Motor neuron (in vitro differentiated cells): ENCODE measurements at regions not wholly inside any gene's neighbourhood (a gene's known extent, or its start where the extent isn't known, plus 50 kb on each side); places are given as distances from the start of the nearest gene placed in this dataset.
"Not testable (repeated sequence)": the region's sequence is repeated elsewhere in the genome, so short reads cannot be mapped to it uniquely, and the experiment has no call there.

Experiments
- ATAC-seq, 8 experiments: fragments of 200-7000 bp; cut with Tn5 transposase; replicated peaks in 6 of 8; 2 replicates each; pipeline ENCODE4 v1.8.0; 2021; ENCODE audit warnings: mild to moderate bottlenecking in 8 of 8, moderate library complexity in 8 of 8
- H3K27ac ChIP-seq, 2 donors: fragments of 250-450 bp; sonication (Bioruptor Pico); 2 replicates each; pipeline ENCODE4 v1.9.0; 2021; ENCODE audit warnings: antibody characterized with exemption in 2 of 2, mild to moderate bottlenecking in 2 of 2, moderate library complexity in 1 of 2
- H3K4me1 ChIP-seq, 2 donors: fragments of 250-450 bp; sonication (Bioruptor Pico); replicated peaks in 1 of 2; 2 replicates each; pipeline ENCODE4 v1.6.1; 2021; ENCODE audit warnings: antibody characterized with exemption in 2 of 2, mild to moderate bottlenecking in 2 of 2, moderate library complexity in 1 of 2
- H3K4me3 ChIP-seq, 5 donors: fragments of 250-450 bp; sonication (Bioruptor Pico); 2 replicates each; pipeline ENCODE4 v1.9.0; 2021; ENCODE audit warnings: antibody characterized with exemption in 5 of 5, mild to moderate bottlenecking in 5 of 5, moderate library complexity in 4 of 5
- WGBS, 10 experiments: fragments of 450-650 bp; shearing (Covaris generic); methylation state at CpG; one replicate each; pipeline ENCODE4 v1.0.0; 2022; 5-methylcytosine and 5-hydroxymethylcytosine counted together
- in situ Hi-C, 9 experiments: fragments of 400-800 bp; cut with MboI; loops; one replicate each; pipeline ENCODE4 v1.15.0; 2021; ENCODE audit warnings: low sequenced_read_pairs in 9 of 9, low pct_unique_long_range_greater_than_20kb in 2 of 9; ENCODE audit not compliant: unreplicated experiment in 9 of 9

DNA sequence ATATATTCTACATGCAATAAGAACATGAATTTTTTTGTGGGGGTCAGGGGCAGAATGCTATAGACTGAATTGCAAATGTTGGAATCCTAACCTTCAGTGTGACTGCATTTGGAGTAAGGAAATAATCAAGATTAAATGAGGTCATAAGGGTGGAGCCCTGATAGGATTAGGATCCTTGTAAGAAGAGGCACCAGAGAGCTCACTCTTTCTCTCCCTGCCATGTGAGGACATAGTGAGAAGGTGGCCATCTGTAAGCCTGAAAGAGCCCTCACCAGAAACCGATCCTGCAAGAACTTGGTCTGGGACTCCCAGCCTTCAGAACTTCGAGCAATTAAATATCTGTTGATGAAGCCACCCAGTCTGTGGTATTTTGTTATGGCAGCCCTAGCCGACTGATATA, 70.3 kb upstream of the SOX13 start:
- in situ Hi-C loops = no loop called here
- WGBS, 10 experiments = 0 to 93% (median 57%) methylated on average over 2 to 3 of the region's 3 CpGs; no CpG with 5 or more reads in 2 of the 10 experiments

DNA sequence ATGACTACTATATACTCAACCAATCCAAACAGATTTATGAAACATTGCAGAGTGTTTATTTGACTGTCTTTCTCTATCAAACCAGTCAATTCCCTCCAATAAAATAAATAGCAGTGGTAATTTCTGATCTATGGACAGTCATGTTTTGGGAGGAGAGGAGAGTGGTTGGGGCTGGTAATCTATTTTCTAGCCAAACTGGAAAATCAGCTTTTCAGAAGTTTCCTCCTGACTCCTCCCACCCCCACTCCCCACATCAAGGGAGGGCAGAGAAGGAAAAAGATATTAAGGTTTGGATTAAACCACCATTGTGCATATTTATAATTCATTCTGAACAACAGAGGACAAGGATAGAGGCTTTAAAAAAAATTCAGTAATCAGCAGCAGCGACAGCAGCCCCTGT, 69.4 kb upstream of the SOX13 start:
- H3K4me3 ChIP-seq = no peak overlapping the region
- WGBS, 10 experiments = 25 to 100% (median 90%) methylated on average over 1 of the region's 1 CpG; no CpG with 5 or more reads in 4 of the 10 experiments
- no peak for ATAC-seq
- H3K4me1 ChIP-seq = no peaks in the 10 kb centered on the region
- in situ Hi-C loops = no loop called here
- no peak overlapping the region for H3K27ac ChIP-seq

More for the DNA sequence above, 70.3 kb upstream of the SOX13 start:
- Histone ChIP-seq H3K4me3 (no peak overlapping the region), H3K4me1 (peaks cover 2 to 3% of the 10 kb centered on the region in 2 donors), H3K27ac (no peak overlapping the region)
- ATAC-seq = peak in 3 of 8 experiments; percentile 46 to 79 (median 75)

DNA sequence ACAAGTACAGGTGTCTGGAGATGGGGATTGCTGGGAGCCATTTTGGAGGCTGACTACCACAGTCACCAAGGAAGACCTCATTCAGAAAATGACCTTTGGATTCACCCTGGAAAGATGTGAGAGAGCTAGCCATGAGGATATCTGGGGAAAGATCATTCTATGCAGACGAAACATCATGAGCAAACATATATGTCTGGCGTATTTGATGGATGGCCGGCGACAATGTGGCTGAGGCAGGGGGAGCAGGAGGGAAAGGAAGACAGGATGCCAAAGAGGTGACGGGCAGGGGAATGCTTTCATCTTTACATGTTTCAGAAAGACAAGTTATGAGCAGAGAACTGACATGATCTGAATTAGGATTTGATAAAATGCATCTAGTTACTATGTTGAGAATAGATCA, 61.5 kb upstream of the SOX13 start:
- Histone ChIP-seq H3K27ac (no peak overlapping the region), H3K4me3 (no peak overlapping the region), H3K4me1 (peaks cover 5 to 9% of the 10 kb centered on the region in 2 donors)
- in situ Hi-C loops = no loop called here
- 17 to 97% (median 90%) methylated on average over 1 to 5 of the region's 5 CpGs; no CpG with 5 or more reads in 3 of the 10 experiments for WGBS, 10 experiments
- ATAC-seq = no peak

DNA sequence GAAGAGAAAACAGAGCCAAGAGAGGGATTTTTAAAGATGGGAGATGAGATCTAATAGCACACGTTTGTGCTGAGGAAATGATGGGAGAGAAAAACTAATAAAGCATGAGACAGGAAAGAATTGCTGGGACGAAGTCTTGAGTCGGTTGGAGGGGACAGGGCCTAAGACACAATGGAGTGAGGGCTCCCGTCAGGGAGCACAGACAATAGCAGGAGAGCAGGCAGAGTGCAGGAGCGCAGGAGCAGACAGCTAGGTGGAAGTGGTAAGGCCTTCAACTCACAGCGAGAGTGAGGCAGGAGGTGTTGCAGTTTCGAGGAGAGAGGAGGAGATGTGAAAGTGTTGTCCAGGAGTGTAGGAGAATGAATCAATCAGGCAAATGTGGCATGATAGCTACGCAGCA, 59.9 kb upstream of the SOX13 start:
- 14 to 76% (median 41%) methylated on average over 2 to 7 of the region's 8 CpGs; no CpG with 5 or more reads in 1 of the 10 experiments for WGBS, 10 experiments
- Histone ChIP-seq H3K4me3 (no peak overlapping the region), H3K4me1 (peaks cover 5 to 9% of the 10 kb centered on the region in 2 donors), H3K27ac (no peak overlapping the region)
- in situ Hi-C loops = no loop called here
- ATAC-seq = peak in 5 of 8 experiments; percentile 45 to 72 (median 50)

DNA sequence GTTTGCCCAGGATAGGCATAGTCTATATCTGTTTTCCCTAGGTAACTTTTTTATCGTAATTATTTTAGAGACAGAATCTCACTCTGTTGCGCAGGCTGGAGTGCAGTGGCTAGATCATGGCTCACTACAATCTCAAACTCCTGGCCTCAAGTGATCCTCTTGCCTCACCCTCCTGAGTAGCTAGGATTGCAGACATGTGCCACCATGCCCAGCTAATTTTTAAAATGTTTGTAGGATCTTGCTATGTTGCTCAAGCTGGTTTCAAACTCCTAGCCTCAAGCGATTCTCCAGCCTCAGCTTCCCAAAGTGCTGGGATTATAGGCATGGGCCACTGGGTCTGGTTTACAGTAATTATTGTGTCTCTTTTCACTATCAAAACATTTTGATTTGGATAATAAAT, 58.6 kb upstream of the SOX13 start:
- in situ Hi-C loops = no loop called here
- ATAC-seq = no peak
- 60 to 100% (median 100%) methylated on average over 2 to 3 of the region's 3 CpGs; no CpG with 5 or more reads in 1 of the 10 experiments for WGBS, 10 experiments
- H3K27ac ChIP-seq = no peak overlapping the region
- no peak overlapping the region for H3K4me3 ChIP-seq
- H3K4me1 ChIP-seq = peaks cover 5 to 9% of the 10 kb centered on the region in 2 donors

DNA sequence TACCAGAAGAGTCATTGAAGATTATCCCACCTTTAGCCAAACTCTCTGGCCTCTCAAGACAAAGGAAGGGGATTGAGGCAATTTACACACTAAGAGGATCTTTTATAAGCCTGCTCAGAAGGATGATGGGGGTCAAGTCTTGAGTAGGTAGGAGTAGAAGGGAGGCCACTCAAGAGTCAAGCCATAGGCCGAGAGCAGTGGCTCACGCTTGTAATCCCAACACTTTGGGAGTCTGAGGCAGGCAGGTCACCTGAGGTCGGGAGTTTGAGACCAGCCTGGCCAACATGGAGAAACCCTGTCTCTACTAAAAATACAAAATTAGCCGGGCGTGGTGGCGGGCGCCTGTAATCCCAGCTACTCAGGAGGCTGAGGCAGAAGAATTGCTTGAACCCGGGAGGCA, 58.0 kb upstream of the SOX13 start:
- ATAC-seq, H3K4me3 ChIP-seq, H3K4me1 ChIP-seq, H3K27ac ChIP-seq, in situ Hi-C loops: not testable (repeated sequence)
- WGBS, 10 experiments = 25 to 100% (median 92%) methylated on average over 1 to 3 of the region's 8 CpGs; no CpG with 5 or more reads in 5 of the 10 experiments

DNA sequence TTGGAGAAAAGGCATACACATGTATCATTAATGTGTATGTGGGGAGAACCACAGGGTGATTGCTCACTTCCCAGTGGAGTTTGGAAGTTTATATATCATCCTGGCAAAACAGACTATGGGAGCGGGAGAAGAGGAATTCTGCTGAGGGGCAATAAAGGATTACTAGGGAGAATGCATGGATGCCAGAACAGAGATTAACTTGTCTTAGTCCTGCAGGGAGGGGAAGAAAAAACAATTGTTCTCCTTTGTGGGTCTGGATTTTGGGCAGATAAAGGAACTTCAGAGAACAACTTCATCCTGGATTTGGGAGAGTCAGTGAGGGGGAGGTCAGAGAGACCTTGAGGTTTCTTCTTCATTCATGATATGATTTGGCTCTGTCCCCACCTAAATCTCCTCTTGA, 55.9 kb upstream of the SOX13 start:
- no peak overlapping the region for H3K4me3 ChIP-seq
- no peak for ATAC-seq
- peaks cover 5 to 9% of the 10 kb centered on the region in 2 donors for H3K4me1 ChIP-seq
- 14 to 100% (median 71%) methylated on average over 1 of the region's 1 CpG; no CpG with 5 or more reads in 3 of the 10 experiments for WGBS, 10 experiments
- no peak overlapping the region for H3K27ac ChIP-seq
- in situ Hi-C loops = no loop called here

DNA sequence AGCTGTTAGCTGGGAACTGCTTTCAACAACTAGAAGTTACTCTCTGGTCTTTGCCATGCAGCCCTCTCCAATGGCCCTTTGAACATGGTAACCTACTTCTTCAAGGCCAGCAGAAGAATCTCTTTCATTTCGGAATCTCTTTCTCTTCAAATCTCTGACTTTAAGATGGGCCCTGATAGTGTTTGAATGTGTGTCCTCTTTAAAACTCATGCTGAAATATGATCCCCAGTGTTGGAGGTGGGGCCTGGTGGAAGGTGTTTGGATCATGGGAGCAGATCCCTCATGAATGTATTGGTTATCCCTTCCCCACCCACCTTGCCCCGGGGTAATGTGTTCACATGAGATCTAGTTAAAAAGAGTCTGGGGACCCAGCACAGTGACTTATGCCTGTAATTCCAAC, 54.5 kb upstream of the SOX13 start:
- no peak overlapping the region for H3K27ac ChIP-seq
- in situ Hi-C loops = no loop called here

More for the DNA sequence above, 54.5 kb upstream of the SOX13 start:
- Histone ChIP-seq H3K4me1 (peaks cover 0 to under 1% of the 10 kb centered on the region in 2 donors), H3K4me3 (no peak overlapping the region)
- 20 to 100% (median 73%) methylated on average over 1 to 2 of the region's 2 CpGs; no CpG with 5 or more reads in 2 of the 10 experiments for WGBS, 10 experiments
- ATAC-seq = peak in 1 of 8 experiments; percentile 16
